ENCODE measurements at regions not wholly inside any gene's neighbourhood (a gene's known extent, or its start where the extent isn't known, plus 50 kb on each side); places are given as distances from the start of the nearest gene placed in this dataset.

- ATAC-seq (no peak), DNase-seq (no peak)
- intact Hi-C loops (cut with DNase I, micrococcal nuclease), result no loop called here
These were observed 388.0 kb downstream of the TRIB2 start for GRCh38 chr2:13104723-13105122.

- intact Hi-C loops (cut with DNase I, micrococcal nuclease), result no loop called here
- no peak for ATAC-seq
- DNase-seq, result no peak
These were observed 389.6 kb downstream of the TRIB2 start for GRCh38 chr2:13106302-13106701.

GRCh38 chr2:13109516-13109915, 392.8 kb downstream of the TRIB2 start:
- no peak for ATAC-seq
- no peak for DNase-seq
- intact Hi-C loops (cut with DNase I, micrococcal nuclease), result no loop called here

- DNase-seq, result no peak
- intact Hi-C loops (cut with DNase I, micrococcal nuclease), result no loop called here
- ATAC-seq, result no peak
These were observed 394.1 kb downstream of the TRIB2 start for GRCh38 chr2:13110825-13111224.

- intact Hi-C loops (cut with DNase I, micrococcal nuclease), result no loop called here
These were observed 396.3 kb downstream of the TRIB2 start for GRCh38 chr2:13113002-13113401.

GRCh38 chr2:13114391-13114790, 397.7 kb downstream of the TRIB2 start:
- ATAC-seq (no peak), DNase-seq (no peak)
- intact Hi-C loops (cut with DNase I, micrococcal nuclease), result no loop called here

More at GRCh38 chr2:13113002-13113401, 396.3 kb downstream of the TRIB2 start:
- DNase-seq (no peak), ATAC-seq (no peak)

- DNase-seq (no peak), ATAC-seq (no peak)
- intact Hi-C loops (cut with DNase I, micrococcal nuclease), result no loop called here
These were observed 398.9 kb downstream of the TRIB2 start for GRCh38 chr2:13115643-13116042.

- no peak for DNase-seq
- no peak for ATAC-seq
- intact Hi-C loops (cut with DNase I, micrococcal nuclease), result no loop called here
These were observed 404.4 kb downstream of the TRIB2 start for GRCh38 chr2:13121096-13121495.

GRCh38 chr2:13128139-13128538, 411.4 kb downstream of the TRIB2 start:
- intact Hi-C loops (cut with DNase I, micrococcal nuclease), result no loop called here
- ATAC-seq, result no peak

GRCh38 chr2:13135369-13135768, 418.6 kb downstream of the TRIB2 start:
- no peak for DNase-seq
- intact Hi-C loops (cut with DNase I, micrococcal nuclease), result no loop called here
- ATAC-seq, result no peak

More at GRCh38 chr2:13128139-13128538, 411.4 kb downstream of the TRIB2 start:
- no peak for DNase-seq

GRCh38 chr2:13135856-13136255, 419.1 kb downstream of the TRIB2 start:
- ATAC-seq, result no peak
- intact Hi-C loops (cut with DNase I, micrococcal nuclease), result no loop called here
- no peak for DNase-seq

GRCh38 chr2:13137679-13138078, 420.9 kb downstream of the TRIB2 start:
- intact Hi-C loops (cut with DNase I, micrococcal nuclease), result no loop called here
- DNase-seq (no peak), ATAC-seq (no peak)

GRCh38 chr2:13141315-13141714, 424.6 kb downstream of the TRIB2 start:
- intact Hi-C loops (cut with DNase I, micrococcal nuclease), result no loop called here
- DNase-seq (no peak), ATAC-seq (no peak)

GRCh38 chr2:13143451-13143850, 426.7 kb downstream of the TRIB2 start:
- intact Hi-C loops (cut with DNase I, micrococcal nuclease), result no loop called here
- no peak for ATAC-seq
- DNase-seq, result no peak

- no peak for ATAC-seq
These were observed 440.2 kb downstream of the TRIB2 start for GRCh38 chr2:13156916-13157315.

GRCh38 chr2:13158466-13158865, 441.7 kb downstream of the TRIB2 start:
- no peak for DNase-seq
- intact Hi-C loops (cut with DNase I, micrococcal nuclease), result no loop called here
- ATAC-seq, result no peak

More at GRCh38 chr2:13156916-13157315, 440.2 kb downstream of the TRIB2 start:
- no peak for DNase-seq
- intact Hi-C loops (cut with DNase I, micrococcal nuclease), result no loop called here

GRCh38 chr2:13180729-13181128, 464.0 kb downstream of the TRIB2 start:
- DNase-seq (no peak), ATAC-seq (no peak)
- intact Hi-C loops (cut with DNase I, micrococcal nuclease), result no loop called here

- intact Hi-C loops (cut with DNase I, micrococcal nuclease), result no loop called here
- DNase-seq (no peak), ATAC-seq (no peak)
These were observed 476.3 kb downstream of the TRIB2 start for GRCh38 chr2:13193075-13193474.

GRCh38 chr2:13193900-13194299, 477.2 kb downstream of the TRIB2 start:
- DNase-seq (no peak), ATAC-seq (no peak)
- intact Hi-C loops (cut with DNase I, micrococcal nuclease), result no loop called here

GRCh38 chr2:13195270-13195669, 478.5 kb downstream of the TRIB2 start:
- intact Hi-C loops (cut with DNase I, micrococcal nuclease), result no loop called here
- ATAC-seq (no peak), DNase-seq (no peak)

GRCh38 chr2:13197248-13197647, 480.5 kb downstream of the TRIB2 start:
- DNase-seq (no peak), ATAC-seq (no peak)
- intact Hi-C loops (cut with DNase I, micrococcal nuclease), result no loop called here

GRCh38 chr2:13201924-13202323, 485.2 kb downstream of the TRIB2 start:
- DNase-seq (no peak), ATAC-seq (no peak)
- intact Hi-C loops (cut with DNase I, micrococcal nuclease), result no loop called here

Measured in left colon (tissue), 2 donors.